A673 (cell line): ENCODE measurements at regions not wholly inside any gene's neighbourhood (a gene's known extent, or its start where the extent isn't known, plus 50 kb on each side); places are given as distances from the start of the nearest gene placed in this dataset.

Source experiments
- BruUV-seq: library from RNA; stranded (reverse); fragments of 400-500 nt; replicated peaks from 2 replicates; lab custom pipeline; 2021; lab: Mats Ljungman, UMichigan
- CTCF ChIA-PET: fragments of 300-600 bp; sonication (Branson Sonifier 250); formaldehyde crosslinking; loops from one replicate; lab custom pipeline; 2022; ENCODE audit warnings: antibody characterized with exemption; lab: Charles Lee
- POLR2A ChIA-PET: fragments of 300-600 bp; sonication (Branson Sonifier 250); formaldehyde crosslinking; loops from one replicate; lab custom pipeline; 2022; ENCODE audit warnings: antibody characterized with exemption; ENCODE audit not compliant: low non-redundant PET; lab: Charles Lee
- DNase-seq: peaks from one replicate; pipeline ENCODE4 v3.0.0-alpha.2; 2015; ENCODE audit warnings: low spot score
- H3K27ac ChIP-seq: fragments of 200-600 bp; sonication (generic); 2 replicates; pipeline ENCODE4 v1.5.1; 2016; ENCODE audit warnings: mixed run types, low read depth, mild to moderate bottlenecking, mixed read lengths, antibody characterized with exemption, low read length; ENCODE audit not compliant: poor library complexity, severe bottlenecking
- H3K27me3 ChIP-seq: fragments of 200-600 bp; sonication (generic); replicated peaks from 2 replicates; pipeline ENCODE4 v1.6.1; 2017; ENCODE audit warnings: mixed run types, low read depth, mild to moderate bottlenecking, mixed read lengths, antibody characterized with exemption, low read length; ENCODE audit not compliant: insufficient read depth, poor library complexity
- H3K36me3 ChIP-seq: fragments of 200-600 bp; sonication (generic); 2 replicates; pipeline ENCODE4 v1.6.1; 2016; ENCODE audit warnings: mixed run types, mild to moderate bottlenecking, mixed read lengths, antibody characterized with exemption, low read length; ENCODE audit not compliant: insufficient read depth, poor library complexity, severe bottlenecking
- H3K4me1 ChIP-seq: fragments of 200-600 bp; sonication (generic); 2 replicates; pipeline ENCODE4 v1.6.1; 2017; ENCODE audit warnings: mixed run types, mild to moderate bottlenecking, mixed read lengths, antibody characterized with exemption, low read length; ENCODE audit not compliant: insufficient read depth, poor library complexity, severe bottlenecking
- H3K4me3 ChIP-seq: fragments of 200-600 bp; sonication (generic); 2 replicates; pipeline ENCODE4 v1.5.1; 2016; ENCODE audit warnings: low read depth, mixed run types, mild to moderate bottlenecking, mixed read lengths, low read length; ENCODE audit not compliant: poor library complexity, severe bottlenecking
- H3K9me3 ChIP-seq: fragments of 200-600 bp; sonication (generic); 2 replicates; pipeline ENCODE4 v1.6.1; 2016; ENCODE audit warnings: mixed run types, low read depth, mild to moderate bottlenecking, mixed read lengths, antibody characterized with exemption, low read length; ENCODE audit not compliant: poor library complexity, severe bottlenecking
- CTCF ChIP-seq: fragments of 300-800, 200-600 bp; sonication (generic); conservative IDR thresholded peaks from 2 replicates; pipeline ENCODE4 v1.5.1; 2017; ENCODE audit warnings: low read depth, mild to moderate bottlenecking, antibody characterized with exemption, low read length, moderate library complexity, mixed read lengths
- EZH2 ChIP-seq: fragments of 200-600 bp; sonication (generic); IDR thresholded peaks from 2 replicates; pipeline ENCODE4 v1.6.1; 2017; ENCODE audit warnings: borderline replicate concordance, low read depth, mild to moderate bottlenecking, mixed read lengths, antibody characterized with exemption, low read length; ENCODE audit not compliant: poor library complexity, severe bottlenecking
- intact Hi-C: fragments of 100-400 bp; cut with micrococcal nuclease; formaldehyde crosslinking; loops from one replicate; pipeline ENCODE4 v1.10.0; 2022; ENCODE audit not compliant: unreplicated experiment

GRCh38 chr9:7320841-7321240 lies 478.7 kb downstream of the DMAC1 start:
- BruUV-seq: no TSS peak
- TF ChIP-seq EZH2 (no peak), CTCF (no peak)
- H3K4me1 ChIP-seq: peaks cover 4% of the 10 kb centered on the region
- DNase-seq: no peak
- H3K27ac ChIP-seq: no peak overlapping the region
- no peak overlapping the region for H3K4me3 ChIP-seq
- ChIA-PET POLR2A (no interaction called here), CTCF (no interaction called here)
- H3K36me3 ChIP-seq: no peaks in the 10 kb centered on the region
- intact Hi-C loops: no loop called here
- H3K9me3 ChIP-seq: no peaks in the 10 kb centered on the region
- H3K27me3 ChIP-seq: no peaks in the 10 kb centered on the region

- Histone ChIP-seq H3K4me3 (no peak overlapping the region), H3K27ac (no peak overlapping the region), H3K27me3 (no peaks in the 10 kb centered on the region), H3K4me1 (peaks cover 4% of the 10 kb centered on the region), H3K9me3 (no peaks in the 10 kb centered on the region), H3K36me3 (no peaks in the 10 kb centered on the region)
- intact Hi-C loops: no loop called here
- ChIA-PET CTCF (no interaction called here), POLR2A (no interaction called here)
- no TSS peak for BruUV-seq
- no peak for TF ChIP-seq EZH2
- no peak for TF ChIP-seq CTCF
- no peak for DNase-seq
These were observed 479.4 kb downstream of the DMAC1 start for GRCh38 chr9:7320139-7320538.

GRCh38 chr9:7318920-7319319 lies 480.7 kb downstream of the DMAC1 start:
- Histone ChIP-seq H3K36me3 (no peaks in the 10 kb centered on the region), H3K4me3 (no peak overlapping the region), H3K4me1 (peaks cover 4% of the 10 kb centered on the region), H3K27ac (no peak overlapping the region), H3K27me3 (no peaks in the 10 kb centered on the region), H3K9me3 (no peaks in the 10 kb centered on the region)
- CTCF ChIA-PET: no interaction called here
- POLR2A ChIA-PET: no interaction called here
- intact Hi-C loops: no loop called here
- no TSS peak for BruUV-seq
- DNase-seq: no peak
- TF ChIP-seq CTCF (no peak), EZH2 (no peak)
